ENCODE measurements at regions not wholly inside any gene's neighbourhood (a gene's known extent, or its start where the extent isn't known, plus 50 kb on each side); places are given as distances from the start of the nearest gene placed in this dataset.

- TF ChIP-seq, protein P1, sequence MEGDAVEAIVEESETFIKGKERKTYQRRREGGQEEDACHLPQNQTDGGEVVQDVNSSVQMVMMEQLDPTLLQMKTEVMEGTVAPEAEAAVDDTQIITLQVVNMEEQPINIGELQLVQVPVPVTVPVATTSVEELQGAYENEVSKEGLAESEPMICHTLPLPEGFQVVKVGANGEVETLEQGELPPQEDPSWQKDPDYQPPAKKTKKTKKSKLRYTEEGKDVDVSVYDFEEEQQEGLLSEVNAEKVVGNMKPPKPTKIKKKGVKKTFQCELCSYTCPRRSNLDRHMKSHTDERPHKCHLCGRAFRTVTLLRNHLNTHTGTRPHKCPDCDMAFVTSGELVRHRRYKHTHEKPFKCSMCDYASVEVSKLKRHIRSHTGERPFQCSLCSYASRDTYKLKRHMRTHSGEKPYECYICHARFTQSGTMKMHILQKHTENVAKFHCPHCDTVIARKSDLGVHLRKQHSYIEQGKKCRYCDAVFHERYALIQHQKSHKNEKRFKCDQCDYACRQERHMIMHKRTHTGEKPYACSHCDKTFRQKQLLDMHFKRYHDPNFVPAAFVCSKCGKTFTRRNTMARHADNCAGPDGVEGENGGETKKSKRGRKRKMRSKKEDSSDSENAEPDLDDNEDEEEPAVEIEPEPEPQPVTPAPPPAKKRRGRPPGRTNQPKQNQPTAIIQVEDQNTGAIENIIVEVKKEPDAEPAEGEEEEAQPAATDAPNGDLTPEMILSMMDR (IDR thresholded peaks at IDR 0.05; ENCODE audit: poor library complexity, severe bottlenecking) = no peak
- TF ChIP-seq EZH2 (IDR thresholded peaks at IDR 0.05; ENCODE audit: borderline replicate concordance, insufficient read depth, low read length, poor library complexity, severe bottlenecking) (no peak), EP300 (conservative IDR thresholded peaks at IDR 0.05; ENCODE audit: poor library complexity, severe bottlenecking) (no peak), TAF1 (IDR thresholded peaks at IDR 0.05; ENCODE audit: low read depth) (no peak)
Observed at GRCh38 chr4:36835246-36835645, 409.3 kb upstream of the NWD2 start.

Data from neural cell (in vitro differentiated cells).